HG03135 (cell line): ENCODE measurements at regions not wholly inside any gene's neighbourhood (a gene's known extent, or its start where the extent isn't known, plus 50 kb on each side); places are given as distances from the start of the nearest gene placed in this dataset.

ENCODE experiments used
- ATAC-seq: cut with Tn5 transposase; IDR thresholded peaks from one replicate; pipeline ENCODE4 v1.9.1; 2021; ENCODE audit warnings: mild to moderate bottlenecking, moderate library complexity; ENCODE audit not compliant: unreplicated experiment

- no peak for ATAC-seq
Observed at GRCh38 chr1:38244218-38244845, 197.7 kb upstream of the POU3F1 start.

GRCh38 chr1:38243106-38243505 lies 196.5 kb upstream of the POU3F1 start:
- ATAC-seq = no peak

- ATAC-seq = no peak
Observed at GRCh38 chr1:38242506-38242905, 195.9 kb upstream of the POU3F1 start.

- no peak for ATAC-seq
Observed at GRCh38 chr1:38241594-38242334, 195.2 kb upstream of the POU3F1 start.

- ATAC-seq = no peak
Observed at GRCh38 chr1:38240618-38241017, 194.0 kb upstream of the POU3F1 start.

- ATAC-seq = no peak
Observed at GRCh38 chr1:38239258-38239835, 192.8 kb upstream of the POU3F1 start.

- no peak for ATAC-seq
Observed at GRCh38 chr1:38238294-38238693, 191.7 kb upstream of the POU3F1 start.

GRCh38 chr1:38235705-38236104 lies 189.1 kb upstream of the POU3F1 start:
- ATAC-seq = no peak

- no peak for ATAC-seq
Observed at GRCh38 chr1:38231941-38232340, 185.3 kb upstream of the POU3F1 start.

GRCh38 chr1:38228718-38229117 lies 182.1 kb upstream of the POU3F1 start:
- ATAC-seq = no peak

- no peak for ATAC-seq
Observed at GRCh38 chr1:38225745-38226144, 179.2 kb upstream of the POU3F1 start.

- ATAC-seq = no peak
Observed at GRCh38 chr1:38223391-38223790, 176.8 kb upstream of the POU3F1 start.

- no peak for ATAC-seq
Observed at GRCh38 chr1:38222891-38223290, 176.3 kb upstream of the POU3F1 start.

GRCh38 chr1:38221006-38221649 lies 174.5 kb upstream of the POU3F1 start:
- ATAC-seq = no peak

GRCh38 chr1:38217316-38217715 lies 170.7 kb upstream of the POU3F1 start:
- no peak for ATAC-seq

GRCh38 chr1:38213646-38214434 lies 167.2 kb upstream of the POU3F1 start:
- ATAC-seq = no peak

- ATAC-seq = no peak
Observed at GRCh38 chr1:38210895-38211177, 164.2 kb upstream of the POU3F1 start.

GRCh38 chr1:38210021-38210894 lies 163.7 kb upstream of the POU3F1 start:
- no peak for ATAC-seq

- ATAC-seq = no peak
Observed at GRCh38 chr1:38208716-38209632, 162.4 kb upstream of the POU3F1 start.
